Neural progenitor cell (in vitro differentiated cells): ENCODE measurements at regions not wholly inside any gene's neighbourhood (a gene's known extent, or its start where the extent isn't known, plus 50 kb on each side); places are given as distances from the start of the nearest gene placed in this dataset.
"Not testable (repeated sequence)": the region's sequence is repeated elsewhere in the genome, so short reads cannot be mapped to it uniquely, and the experiment has no call there.

Experiments used
- DNase-seq: peaks from one replicate; pipeline ENCODE4 v3.0.0-alpha.2; 2016; ENCODE audit warnings: low spot score
- H2AFZ ChIP-seq: fragments of 200-600 bp; sonication (generic); replicated peaks from 2 replicates; pipeline ENCODE4 v1.6.1; 2016; ENCODE audit warnings: antibody characterized with exemption
- H3F3A ChIP-seq: fragments of 200-600 bp; sonication (generic); 2 replicates; pipeline ENCODE4 v1.6.1; 2016; ENCODE audit warnings: antibody characterized with exemption, low read depth
- H3K27ac ChIP-seq: fragments of 200-600 bp; sonication (generic); 2 replicates; pipeline ENCODE4 v1.5.1; 2016; ENCODE audit warnings: mild to moderate bottlenecking
- H3K27me3 ChIP-seq: fragments of 200-600 bp; sonication (generic); 2 replicates; pipeline ENCODE4 v1.6.1; 2016; ENCODE audit warnings: mild to moderate bottlenecking, moderate library complexity
- H3K36me3 ChIP-seq: fragments of 200-600 bp; sonication (generic); 2 replicates; pipeline ENCODE4 v1.5.1; 2016
- H3K4me1 ChIP-seq: fragments of 200-600 bp; sonication (generic); 2 replicates; pipeline ENCODE4 v1.6.1; 2016; ENCODE audit warnings: mixed run types
- H3K4me2 ChIP-seq: fragments of 200-600 bp; sonication (generic); 2 replicates; pipeline ENCODE4 v1.6.1; 2016
- H3K4me3 ChIP-seq: fragments of 200-600 bp; sonication (generic); 2 replicates; pipeline ENCODE4 v1.5.1; 2016
- H3K79me2 ChIP-seq: fragments of 200-600 bp; sonication (generic); 2 replicates; pipeline ENCODE4 v1.6.1; 2016; ENCODE audit warnings: low read depth
- H3K9ac ChIP-seq: fragments of 200-600 bp; sonication (generic); 2 replicates; pipeline ENCODE4 v1.6.1; 2016
- H3K9me3 ChIP-seq: fragments of 200-600 bp; sonication (generic); 2 replicates; pipeline ENCODE4 v1.5.1; 2016; ENCODE audit warnings: low read depth
- H4K20me1 ChIP-seq: fragments of 200-600 bp; sonication (generic); 2 replicates; pipeline ENCODE4 v1.6.1; 2016; ENCODE audit warnings: low read depth
- H3K27ac Mint-ChIP-seq: 3 replicates; pipeline ENCODE4 v1.8.0; 2021; ENCODE audit warnings: mixed read lengths
- H3K27me3 Mint-ChIP-seq: 2 replicates; pipeline ENCODE4 v1.8.0; 2022; ENCODE audit warnings: low read depth, mild to moderate bottlenecking, inconsistent platforms, moderate library complexity, mixed read lengths; ENCODE audit not compliant: insufficient read depth
- H3K36me3 Mint-ChIP-seq: 3 replicates; pipeline ENCODE4 v1.8.0; 2021; ENCODE audit warnings: mixed read lengths
- H3K4me1 Mint-ChIP-seq: 3 replicates; pipeline ENCODE4 v1.8.0; 2021; ENCODE audit warnings: mixed read lengths
- H3K4me3 Mint-ChIP-seq: 3 replicates; pipeline ENCODE4 v1.8.0; 2021; ENCODE audit warnings: mild to moderate bottlenecking, moderate library complexity, mixed read lengths
- H3K9me3 Mint-ChIP-seq: 3 replicates; pipeline ENCODE4 v1.8.0; 2020; ENCODE audit warnings: mixed read lengths
- CTCF ChIP-seq: fragments of 200-600 bp; sonication (generic); IDR thresholded peaks from 2 replicates; pipeline ENCODE4 v1.5.1; 2017; ENCODE audit warnings: antibody characterized with exemption, mild to moderate bottlenecking
- EZH2 ChIP-seq: fragments of 200-600 bp; sonication (generic); IDR thresholded peaks from 2 replicates; pipeline ENCODE4 v1.6.1; 2017; ENCODE audit warnings: antibody characterized with exemption, mild to moderate bottlenecking, moderate library complexity
- EZH2phosphoT487 ChIP-seq: fragments of 200-600 bp; sonication (generic); IDR thresholded peaks from 2 replicates; pipeline ENCODE4 v1.6.1; 2017; ENCODE audit warnings: antibody characterized with exemption

DNA sequence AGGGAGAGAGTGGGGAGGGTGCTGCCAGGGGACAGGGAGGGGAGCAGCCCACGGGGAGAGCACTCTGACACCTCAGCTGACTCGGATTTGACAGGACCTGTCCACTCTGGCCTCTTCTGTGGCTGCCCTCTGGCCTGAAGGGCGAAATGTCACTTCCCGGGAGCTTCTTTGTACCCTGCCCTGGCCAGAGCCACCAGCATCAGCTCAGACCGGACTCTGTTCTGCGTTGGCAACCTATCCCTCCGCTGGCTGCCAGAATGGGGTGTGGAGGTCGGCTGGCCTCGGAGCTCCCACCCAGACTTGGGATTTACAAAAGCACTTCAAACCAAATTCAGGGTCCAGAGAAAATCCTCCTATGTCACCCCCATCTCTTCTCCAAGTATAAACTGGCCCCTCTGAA is 336.7 kb upstream of the FRG2C start:
- no peak overlapping the region for H3K4me2 ChIP-seq
- H3K4me3 ChIP-seq: no peak overlapping the region
- H3K36me3 ChIP-seq: no peaks in the 10 kb centered on the region
- no peaks in the 10 kb centered on the region for H3F3A ChIP-seq
- no peaks in the 10 kb centered on the region for H3K36me3 Mint-ChIP-seq
- no peaks in the 10 kb centered on the region for H4K20me1 ChIP-seq
- no peak overlapping the region for H3K4me3 Mint-ChIP-seq
- H3K9ac ChIP-seq: no peak overlapping the region
- H2AFZ ChIP-seq: no peak overlapping the region
- H3K27me3 ChIP-seq: no peaks in the 10 kb centered on the region
- no peak overlapping the region for H3K27ac ChIP-seq
- no peaks in the 10 kb centered on the region for H3K9me3 ChIP-seq
- H3K9me3 Mint-ChIP-seq: no peaks in the 10 kb centered on the region
- H3K79me2 ChIP-seq: no peaks in the 10 kb centered on the region
- H3K4me1 ChIP-seq: peaks cover 12% of the 10 kb centered on the region
- H3K27me3 Mint-ChIP-seq: peaks cover 3% of the 10 kb centered on the region
- H3K4me1 Mint-ChIP-seq: peaks cover 31% of the 10 kb centered on the region
- no peak overlapping the region for H3K27ac Mint-ChIP-seq
- no peak for TF ChIP-seq CTCF
- TF ChIP-seq EZH2: no peak
- no peak for TF ChIP-seq EZH2phosphoT487
- no peak for DNase-seq

DNA sequence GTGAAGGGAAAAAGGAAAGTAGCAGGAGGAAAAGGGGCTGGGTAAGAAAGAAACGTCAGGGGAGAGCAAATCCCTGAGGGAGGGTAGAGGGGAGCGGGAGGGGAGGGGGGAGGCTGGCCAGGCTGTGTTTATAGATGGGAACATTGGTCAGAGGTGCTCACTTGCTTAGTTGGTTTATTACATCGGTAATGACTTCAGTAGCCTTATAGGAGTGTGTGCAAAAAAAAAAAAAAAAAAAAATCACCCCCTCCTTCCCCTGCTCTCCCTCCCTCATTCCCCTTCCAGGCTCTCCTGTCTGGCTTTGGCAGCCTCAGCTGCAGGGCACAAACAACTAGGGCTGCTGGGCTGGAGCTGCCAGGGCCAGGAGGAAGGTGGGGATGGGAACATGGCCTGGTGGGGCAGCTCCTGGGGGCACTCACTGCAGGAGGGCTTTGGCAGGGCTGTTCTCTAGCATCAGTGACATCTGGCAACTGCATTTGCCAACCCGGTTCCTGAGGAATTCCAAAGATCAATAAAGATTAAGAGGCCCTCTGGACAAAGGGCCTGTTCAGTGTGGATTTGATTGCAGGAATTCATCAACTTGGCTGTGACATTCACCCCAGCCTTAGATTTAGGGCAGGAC is 334.5 kb upstream of the FRG2C start:
- Histone ChIP-seq H3K27me3 (no peaks in the 10 kb centered on the region), H3K4me3 (no peak overlapping the region), H3K4me1 (peaks cover 12% of the 10 kb centered on the region), H3K4me2 (no peak overlapping the region), H2AFZ (no peak overlapping the region), H4K20me1 (no peaks in the 10 kb centered on the region), H3K79me2 (no peaks in the 10 kb centered on the region), H3K9ac (no peak overlapping the region), H3K9me3 (no peaks in the 10 kb centered on the region), H3K27ac (no peak overlapping the region), H3K36me3 (no peaks in the 10 kb centered on the region), H3F3A (no peaks in the 10 kb centered on the region)
- Mint-ChIP-seq H3K27ac (no peak overlapping the region), H3K4me1 (peaks cover 28% of the 10 kb centered on the region), H3K36me3 (no peaks in the 10 kb centered on the region), H3K9me3 (peaks cover 3% of the 10 kb centered on the region), H3K27me3 (peaks cover 3% of the 10 kb centered on the region), H3K4me3 (no peak overlapping the region)
- DNase-seq: peak; percentile 3
- TF ChIP-seq EZH2 (no peak), EZH2phosphoT487 (no peak), CTCF (no peak)

GRCh38 chr3:75330446-75330845 is 333.7 kb upstream of the FRG2C start:
- not testable (repeated sequence) for H3K4me2 ChIP-seq, H3F3A ChIP-seq, H3K9me3 Mint-ChIP-seq, H3K9ac ChIP-seq, H2AFZ ChIP-seq, H3K79me2 ChIP-seq, H3K4me3 ChIP-seq, H3K27me3 Mint-ChIP-seq, H4K20me1 ChIP-seq, H3K27me3 ChIP-seq, H3K4me3 Mint-ChIP-seq, H3K9me3 ChIP-seq, H3K36me3 ChIP-seq, H3K27ac ChIP-seq, H3K36me3 Mint-ChIP-seq, DNase-seq
- Mint-ChIP-seq H3K27ac (peak overlapping the region; percentile 76), H3K4me1 (peaks cover 28% of the 10 kb centered on the region)
- peaks cover 12% of the 10 kb centered on the region for H3K4me1 ChIP-seq

DNA sequence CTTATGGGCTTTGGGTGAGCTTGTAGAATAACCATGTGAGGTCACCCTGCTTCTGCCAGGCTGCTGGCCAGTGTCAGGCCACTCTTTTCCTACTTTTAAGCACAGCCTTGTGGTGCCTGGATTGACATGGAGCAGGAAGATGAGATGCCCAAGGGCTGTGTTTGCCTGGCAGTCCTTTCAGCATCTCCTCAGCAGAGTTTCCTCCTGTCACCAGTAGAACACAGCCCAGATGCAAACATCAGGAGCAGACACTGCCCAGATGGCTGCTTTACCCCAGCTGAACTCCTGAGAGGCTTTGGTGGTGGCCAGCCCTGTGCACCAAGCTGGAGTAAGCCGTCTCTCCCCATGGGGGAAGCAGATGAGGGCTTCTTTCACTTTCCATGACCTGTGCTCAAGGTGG is 332.0 kb upstream of the FRG2C start:
- H3K4me1 ChIP-seq, H4K20me1 ChIP-seq, H3K9ac ChIP-seq, H3K79me2 ChIP-seq, H3K4me3 ChIP-seq, H2AFZ ChIP-seq, H3K4me3 Mint-ChIP-seq, H3K9me3 Mint-ChIP-seq, H3K27me3 Mint-ChIP-seq, H3K36me3 Mint-ChIP-seq, H3K4me2 ChIP-seq, H3F3A ChIP-seq, DNase-seq, H3K27ac ChIP-seq, H3K9me3 ChIP-seq, H3K36me3 ChIP-seq, H3K27me3 ChIP-seq, H3K27ac Mint-ChIP-seq: not testable (repeated sequence)
- H3K4me1 Mint-ChIP-seq: peaks cover 24% of the 10 kb centered on the region
